ENCODE measurements at regions not wholly inside any gene's neighbourhood (a gene's known extent, or its start where the extent isn't known, plus 50 kb on each side); places are given as distances from the start of the nearest gene placed in this dataset.
"Not testable (repeated sequence)": the region's sequence is repeated elsewhere in the genome, so short reads cannot be mapped to it uniquely, and the experiment has no call there.

DNA sequence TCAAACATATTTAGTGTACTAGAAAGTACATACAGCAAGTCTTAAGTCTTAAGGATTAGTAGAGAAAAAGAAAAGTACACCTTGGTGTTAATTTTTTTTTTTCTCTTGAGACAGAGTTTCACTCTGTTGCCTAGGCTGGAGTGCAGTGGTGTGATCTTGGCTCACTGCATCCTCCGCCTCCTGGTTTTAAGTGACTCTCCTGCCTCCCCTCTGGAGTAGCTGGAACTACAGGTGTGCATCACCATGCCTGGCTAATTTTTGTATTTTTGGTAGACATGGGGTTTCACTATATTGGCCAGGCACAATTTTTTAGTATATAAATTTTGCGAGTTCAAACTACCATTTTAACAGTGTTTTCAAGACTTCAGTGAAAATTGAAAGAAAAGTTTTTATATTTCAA is 1941.1 kb upstream of the CDH6 start:
- DNase-seq (ENCODE audit: low spot score), result no peak

DNA sequence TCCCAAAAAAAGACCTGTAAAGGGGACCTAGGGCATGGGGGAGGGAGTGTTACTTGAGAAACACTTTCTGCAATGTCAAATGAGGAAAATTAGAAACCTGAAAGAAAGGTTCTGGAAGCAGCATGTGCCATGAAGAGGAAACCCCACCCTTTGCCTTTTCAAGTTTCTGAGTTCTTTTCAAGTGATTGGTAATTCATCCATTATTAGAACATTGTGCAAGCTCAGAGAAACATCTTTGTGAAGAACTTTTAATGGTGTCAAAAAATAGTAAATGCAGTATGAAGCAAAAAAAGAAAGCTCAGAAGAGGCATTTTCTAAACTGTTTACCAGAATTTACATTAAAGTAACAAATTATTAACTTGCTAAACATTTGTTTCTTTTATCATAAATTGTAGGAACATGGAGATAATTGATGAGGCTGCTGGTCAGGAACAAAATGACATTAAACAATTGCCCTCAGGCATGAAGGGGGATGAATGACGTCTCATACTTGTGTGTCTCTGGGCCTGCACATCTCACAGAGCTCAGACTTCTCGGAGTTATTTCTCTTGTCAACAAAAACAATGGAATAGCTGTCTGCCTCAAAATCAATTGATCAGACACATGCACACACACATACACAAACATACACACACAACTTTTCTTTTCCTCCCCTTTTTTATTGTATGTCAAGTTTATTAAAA is 1946.0 kb upstream of the CDH6 start:
- no peak for DNase-seq (ENCODE audit: low spot score)

DNA sequence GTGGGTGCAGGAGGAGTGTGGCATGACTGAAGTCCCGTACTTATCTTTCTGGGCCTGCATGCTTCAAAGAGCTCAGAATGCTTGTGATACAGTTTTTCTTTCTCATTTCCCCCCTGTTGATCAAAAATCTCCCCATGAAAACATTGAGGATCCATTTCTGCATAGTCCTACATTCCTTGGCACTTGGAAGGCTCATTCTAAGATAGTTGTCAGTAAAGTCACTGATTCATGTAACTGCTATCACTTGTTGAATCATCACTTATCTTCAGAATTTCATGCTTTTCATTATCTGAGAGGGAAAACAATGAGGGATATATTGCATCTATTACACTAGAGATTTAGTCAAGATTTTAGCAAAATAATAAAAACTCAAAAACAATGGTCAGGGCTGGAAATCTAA is 1953.1 kb upstream of the CDH6 start:
- DNase-seq (ENCODE audit: low spot score), result no peak

DNA sequence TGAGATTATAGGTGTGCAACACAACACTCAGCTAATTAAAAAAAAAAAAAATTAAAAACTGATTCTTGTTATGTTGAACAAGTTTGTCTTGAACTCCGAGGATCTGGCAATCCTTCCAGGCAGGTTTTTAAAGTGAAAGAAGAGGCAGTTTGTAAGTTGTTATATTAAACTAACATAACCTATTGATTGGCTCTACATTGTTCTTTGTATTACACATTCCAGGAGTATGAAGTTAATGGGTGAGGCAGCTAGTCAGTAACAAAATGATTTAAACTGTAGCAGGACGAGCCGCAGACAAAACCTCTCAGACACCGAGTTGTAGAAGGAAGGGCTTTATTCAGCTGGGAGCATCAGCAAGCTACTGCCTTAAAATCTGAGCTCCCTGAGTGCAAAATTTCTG is 1953.9 kb upstream of the CDH6 start:
- DNase-seq (ENCODE audit: low spot score), result no peak

DNA sequence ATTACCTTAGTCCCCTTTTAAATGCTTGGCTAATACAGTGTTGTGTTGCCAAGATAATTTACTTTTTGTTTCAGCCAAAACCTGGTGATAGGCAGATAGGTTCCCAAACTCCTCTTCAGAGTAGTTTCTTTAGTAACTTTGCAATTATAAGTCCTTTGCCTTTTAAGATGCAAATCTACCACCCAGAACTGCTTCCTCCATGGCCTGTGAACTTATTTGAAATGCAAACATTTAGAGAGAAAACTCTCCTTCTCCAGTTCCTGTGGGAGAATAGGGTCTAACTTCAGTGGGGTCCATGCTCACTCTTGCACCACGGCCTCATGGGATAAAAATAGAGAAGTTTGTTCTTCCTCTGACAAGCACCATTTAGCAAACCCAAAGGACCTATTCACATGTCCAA is 1955.4 kb upstream of the CDH6 start:
- no peak for DNase-seq (ENCODE audit: low spot score)

DNA sequence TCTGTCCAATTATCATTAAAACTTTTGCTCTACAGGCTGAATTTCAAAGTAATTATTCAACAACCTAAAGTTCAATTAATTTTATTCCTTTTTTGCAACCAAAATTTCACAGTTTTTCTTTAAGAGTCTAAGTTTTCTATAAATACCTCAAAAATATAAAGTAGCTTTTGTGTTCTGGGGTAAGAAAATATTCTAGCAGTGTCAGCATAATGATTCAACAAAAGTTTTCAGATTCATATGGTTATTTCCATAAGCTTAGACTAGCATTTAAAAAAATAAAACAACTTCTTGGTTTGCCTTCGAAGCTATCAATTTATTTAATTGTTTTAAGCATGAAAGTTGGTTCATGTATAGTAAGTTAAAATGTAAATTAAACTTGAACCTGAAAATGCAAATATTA is 1962.3 kb upstream of the CDH6 start:
- no peak for DNase-seq (ENCODE audit: low spot score)

DNA sequence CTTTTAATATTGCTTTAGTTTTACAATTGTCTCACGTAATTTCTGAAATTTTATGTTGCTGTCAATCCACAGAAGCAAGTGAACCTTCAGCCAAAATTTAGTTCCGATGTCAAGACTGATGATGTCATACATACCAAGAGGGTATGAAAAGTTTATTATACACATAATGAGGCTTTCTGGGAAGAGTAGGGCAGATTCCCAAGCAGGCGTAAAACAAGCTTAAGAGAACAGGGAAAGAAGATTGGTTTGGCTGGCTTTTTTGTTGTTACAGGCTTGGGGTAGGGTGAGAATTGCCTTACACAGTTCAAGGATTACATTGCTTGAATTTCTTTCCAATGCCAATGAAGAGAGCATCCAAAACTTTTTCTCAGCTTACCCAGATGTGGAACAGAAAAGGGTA is 1962.9 kb upstream of the CDH6 start:
- DNase-seq (ENCODE audit: low spot score), result no peak

DNA sequence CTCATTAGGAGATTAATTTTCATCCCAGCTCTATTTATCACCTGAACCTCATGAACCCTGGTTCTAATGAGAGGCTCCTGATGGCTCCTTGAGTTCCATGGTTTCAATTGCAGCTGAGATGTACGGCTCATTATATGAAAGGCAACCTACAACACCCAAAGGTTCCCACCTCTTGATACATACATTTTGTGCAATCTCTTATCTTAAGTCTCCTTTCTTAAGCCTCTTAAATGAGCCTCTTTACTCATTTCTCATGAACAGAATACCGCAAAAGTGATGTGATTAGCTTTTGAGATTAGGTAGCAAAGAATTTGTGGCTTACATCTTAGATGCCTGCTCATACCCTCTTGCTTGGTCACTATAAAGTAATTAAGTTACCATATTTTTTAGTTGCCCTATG is 1964.0 kb upstream of the CDH6 start:
- no peak for DNase-seq (ENCODE audit: low spot score)

DNA sequence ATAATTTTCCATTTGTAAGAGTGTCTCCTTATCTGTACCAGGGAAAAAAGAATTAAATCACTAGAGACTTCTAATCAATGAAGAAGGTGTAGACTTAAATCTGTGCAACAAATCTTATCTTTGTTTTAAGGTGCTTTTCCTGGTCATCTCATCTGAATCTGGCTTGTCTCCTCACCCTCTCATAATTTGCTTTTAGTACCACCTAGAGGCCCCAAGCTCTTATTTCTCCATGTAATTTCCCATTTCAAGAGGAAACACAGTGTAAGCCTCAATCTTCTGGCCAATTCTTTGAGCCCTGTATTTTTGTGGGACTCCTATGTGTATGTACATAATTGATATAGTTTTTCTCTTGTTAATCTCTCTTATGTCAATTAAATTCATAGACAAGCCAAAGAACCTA is 1975.3 kb upstream of the CDH6 start:
- no peak for DNase-seq (ENCODE audit: low spot score)

DNA sequence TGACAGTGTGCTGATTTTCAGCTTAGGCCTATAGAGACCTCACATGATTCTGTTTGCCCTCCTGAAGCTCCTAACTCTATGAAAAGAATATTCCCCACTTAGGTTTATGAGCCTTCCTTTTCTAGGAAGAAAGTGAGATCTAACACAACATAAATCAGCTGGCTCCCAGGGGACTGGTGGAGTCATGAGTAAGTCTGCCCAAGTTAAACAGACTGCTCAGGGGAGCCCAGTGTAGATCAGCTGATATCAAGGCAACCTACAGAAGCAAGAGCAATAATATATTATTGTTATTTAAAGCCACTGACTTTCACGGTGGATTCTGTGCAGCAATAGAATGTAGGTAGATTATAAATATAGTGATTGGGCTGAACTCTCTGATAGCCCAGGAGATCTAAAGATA is 1978.6 kb upstream of the CDH6 start:
- DNase-seq (ENCODE audit: low spot score), result no peak

DNA sequence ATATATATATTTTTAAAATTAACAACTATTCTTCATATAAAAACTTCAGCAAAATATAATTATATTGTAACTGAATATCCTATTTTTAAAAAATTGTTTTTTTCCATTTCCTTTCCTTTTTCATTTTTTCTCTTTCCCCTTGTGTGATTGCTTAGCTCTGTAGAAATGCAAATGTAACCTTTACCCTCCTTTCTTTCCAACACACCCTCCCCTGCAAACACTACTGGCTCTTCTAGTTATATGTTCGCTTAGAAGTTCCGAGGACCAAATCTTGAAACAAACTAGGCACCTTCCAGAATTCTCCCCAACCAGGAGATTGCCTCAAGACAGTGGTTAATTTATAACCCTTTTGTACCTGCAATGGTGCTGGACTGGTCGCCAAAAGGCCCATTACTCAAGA is 1980.0 kb upstream of the CDH6 start:
- DNase-seq (ENCODE audit: low spot score), result no peak

DNA sequence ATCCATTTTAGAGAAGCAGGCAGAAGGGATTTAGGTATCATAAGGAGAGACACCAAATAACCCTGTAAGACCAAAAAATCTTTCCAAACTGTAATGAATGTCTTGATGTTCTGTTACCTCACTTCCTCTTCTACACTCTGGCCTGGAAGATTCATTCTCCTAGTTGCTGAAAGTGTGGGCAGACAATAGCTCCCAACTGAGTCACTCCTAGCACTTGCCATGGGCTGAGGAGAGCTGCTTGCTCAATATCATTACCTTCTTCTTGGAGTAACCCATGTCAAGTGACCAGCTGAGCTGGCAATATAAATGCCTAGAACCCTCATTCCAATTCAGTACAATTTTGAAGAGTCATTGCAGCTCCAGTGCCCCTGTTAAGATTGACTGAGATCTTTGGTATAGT is 1985.5 kb upstream of the CDH6 start:
- DNase-seq (ENCODE audit: low spot score), result no peak

DNA sequence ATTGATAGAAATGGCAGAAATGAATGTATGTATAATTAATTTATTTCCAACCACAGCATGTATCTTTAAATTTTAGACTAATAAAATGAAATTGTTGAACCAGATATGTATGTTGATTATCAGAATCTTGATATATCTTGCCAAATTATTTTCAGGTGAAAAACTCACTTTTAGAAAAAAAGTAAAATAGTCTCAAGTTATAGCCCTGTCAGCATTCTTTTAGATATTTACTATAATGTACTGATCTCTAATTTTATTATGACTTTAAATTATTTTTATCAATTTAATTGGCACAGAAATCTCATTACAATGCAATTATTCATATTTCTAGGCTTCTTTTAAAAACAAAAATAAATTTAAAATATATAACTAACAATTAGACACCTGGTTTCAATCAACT is 1990.4 kb upstream of the CDH6 start:
- DNase-seq (ENCODE audit: low spot score), result no peak

DNA sequence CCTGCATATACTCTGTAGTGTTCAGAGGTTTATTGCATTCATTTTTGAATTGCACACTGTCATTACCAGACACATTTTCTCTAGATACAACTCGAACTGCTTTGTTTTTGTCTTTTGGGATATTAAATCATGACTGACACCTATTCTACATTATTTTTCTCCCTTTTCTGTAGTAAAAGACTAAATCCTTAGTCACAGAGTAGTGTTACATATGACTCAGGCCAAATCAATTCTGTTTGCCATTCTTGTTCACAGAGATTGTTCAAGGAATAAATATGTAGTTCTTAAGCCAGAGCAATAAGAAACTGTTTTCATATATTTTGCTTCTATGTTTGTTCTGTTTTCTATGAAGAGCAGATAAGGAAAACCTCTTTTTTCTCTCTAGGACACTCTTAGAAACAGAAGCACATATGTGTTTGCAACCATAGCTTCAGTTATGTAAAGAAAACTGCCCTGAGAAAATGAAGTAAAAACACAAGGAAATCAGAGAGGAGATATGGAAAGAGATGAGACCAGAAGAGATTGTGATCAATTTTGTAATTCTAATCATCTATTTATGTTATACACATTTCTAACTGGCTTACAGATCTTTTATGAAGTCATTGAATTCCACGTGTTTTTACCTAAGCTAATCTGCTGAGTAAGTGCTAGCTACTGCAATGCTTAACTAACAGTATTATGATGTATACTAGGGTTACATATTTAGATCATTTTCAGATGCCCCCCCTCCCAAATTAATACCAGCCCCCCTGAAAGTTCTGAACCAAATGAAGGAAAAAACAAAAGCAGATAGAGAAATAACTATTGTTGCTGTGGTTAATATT is 1995.6 kb upstream of the CDH6 start:
- no peak for DNase-seq (ENCODE audit: low spot score)

DNA sequence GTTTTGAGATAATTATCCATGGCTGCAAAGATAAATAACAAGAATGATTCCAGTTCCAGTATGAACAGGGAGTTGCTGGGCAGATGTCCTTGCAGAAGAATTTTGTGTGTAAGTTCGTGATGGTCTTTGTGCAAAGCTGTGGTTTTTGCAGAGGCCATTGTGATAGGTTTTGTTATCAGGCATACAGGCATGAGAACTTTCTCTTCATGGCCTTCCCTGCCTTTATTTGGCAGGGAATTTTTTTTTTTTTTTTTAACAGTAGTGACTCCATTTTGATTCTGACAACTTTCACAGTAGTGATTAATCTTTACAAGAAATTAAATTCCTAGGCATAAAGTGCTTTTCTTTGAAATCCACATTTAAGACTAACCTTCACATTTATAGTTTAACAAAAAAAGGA is 1999.5 kb upstream of the CDH6 start:
- no peak for DNase-seq (ENCODE audit: low spot score)

DNA sequence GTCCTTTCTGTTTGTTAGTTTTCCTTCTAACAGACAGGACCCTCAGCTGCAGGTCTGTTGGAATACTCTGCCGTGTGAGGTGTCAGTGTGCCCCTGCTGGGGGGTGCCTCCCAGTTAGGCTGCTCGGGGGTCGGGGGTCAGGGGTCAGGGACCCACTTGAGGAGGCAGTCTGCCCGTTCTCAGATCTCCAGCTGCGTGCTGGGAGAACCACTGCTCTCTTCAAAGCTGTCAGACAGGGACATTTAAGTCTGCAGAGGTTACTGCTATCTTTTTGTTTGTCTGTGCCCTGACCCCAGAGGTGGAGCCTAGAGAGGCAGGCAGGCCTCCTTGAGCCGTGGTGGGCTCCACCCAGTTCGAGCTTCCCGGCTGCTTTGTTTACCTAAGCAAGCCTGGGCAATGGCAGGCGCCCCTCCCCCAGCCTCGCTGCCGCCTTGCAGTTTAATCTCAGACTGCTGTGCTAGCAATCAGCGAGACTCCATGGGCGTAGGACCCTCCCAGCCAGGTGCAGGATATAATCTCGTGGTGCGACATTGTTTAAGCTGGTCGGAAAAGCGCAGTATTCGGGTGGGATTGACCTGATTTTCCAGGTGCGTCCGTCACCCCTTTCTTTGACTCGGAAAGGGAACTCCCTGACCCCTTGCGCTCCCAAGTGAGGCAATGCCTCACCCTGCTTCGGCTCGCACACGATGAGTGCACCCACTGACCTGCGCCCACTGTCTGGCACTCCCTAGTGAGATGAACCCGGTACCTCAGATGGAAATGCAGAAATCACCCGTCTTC is 2002.0 kb upstream of the CDH6 start:
- not testable (repeated sequence) for DNase-seq (ENCODE audit: low spot score)

DNA sequence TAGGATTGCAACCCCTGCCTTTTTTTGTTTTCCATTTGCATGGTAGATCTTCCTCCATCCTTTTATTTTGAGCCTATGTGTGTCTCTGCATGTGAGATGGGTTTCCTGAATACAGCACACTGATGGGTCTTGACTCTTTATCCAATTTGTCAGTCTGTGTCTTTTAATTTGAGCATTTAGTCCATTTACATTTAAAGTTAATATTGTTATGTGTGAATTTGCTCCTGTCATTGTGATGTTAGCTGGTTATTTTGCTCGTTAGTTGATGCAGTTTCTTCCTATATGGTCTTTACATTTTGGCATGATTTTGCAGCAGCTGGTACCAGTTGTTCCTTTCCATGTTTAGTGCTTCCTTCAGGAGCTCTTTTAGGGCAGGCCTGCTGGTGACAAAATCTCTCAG is 2003.1 kb upstream of the CDH6 start:
- not testable (repeated sequence) for DNase-seq (ENCODE audit: low spot score)

DNA sequence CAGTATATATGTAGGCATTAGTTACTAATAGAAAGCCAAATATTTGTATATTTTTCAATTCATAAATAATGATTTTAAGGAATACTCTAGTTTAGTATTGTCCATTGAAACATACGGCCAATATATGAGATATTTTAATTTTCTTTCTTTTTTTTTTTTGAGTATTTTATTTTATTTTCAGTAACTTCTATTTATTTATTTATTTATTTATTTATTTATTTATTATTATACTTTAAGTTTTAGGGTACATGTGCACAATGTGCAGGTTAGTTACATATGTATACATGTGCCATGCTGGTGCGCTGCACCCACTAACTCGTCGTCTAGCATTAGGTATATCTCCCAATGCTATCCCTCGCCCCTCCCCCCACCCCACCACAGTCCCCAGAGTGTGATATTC is 2007.1 kb upstream of the CDH6 start:
- DNase-seq (ENCODE audit: low spot score), result not testable (repeated sequence)

DNA sequence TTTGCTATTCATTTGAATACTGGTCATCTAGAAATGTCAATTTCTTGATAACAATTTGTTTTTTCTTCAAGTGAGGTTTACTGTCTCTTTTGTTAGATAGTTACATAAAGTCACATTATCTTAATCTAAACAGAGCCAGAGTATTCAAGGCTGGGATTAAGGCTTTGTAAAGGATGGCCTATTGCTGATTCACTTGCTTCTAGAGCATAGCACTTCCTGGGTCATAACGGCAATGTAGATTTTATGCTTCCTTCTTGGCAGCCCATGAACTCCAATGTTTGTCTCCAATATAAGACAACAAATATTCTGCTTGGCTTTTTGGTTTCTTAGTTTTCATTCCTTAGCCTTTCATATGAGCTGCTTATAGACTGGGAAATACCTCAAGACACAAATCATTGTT is 2007.9 kb upstream of the CDH6 start:
- DNase-seq (ENCODE audit: low spot score), result no peak

DNA sequence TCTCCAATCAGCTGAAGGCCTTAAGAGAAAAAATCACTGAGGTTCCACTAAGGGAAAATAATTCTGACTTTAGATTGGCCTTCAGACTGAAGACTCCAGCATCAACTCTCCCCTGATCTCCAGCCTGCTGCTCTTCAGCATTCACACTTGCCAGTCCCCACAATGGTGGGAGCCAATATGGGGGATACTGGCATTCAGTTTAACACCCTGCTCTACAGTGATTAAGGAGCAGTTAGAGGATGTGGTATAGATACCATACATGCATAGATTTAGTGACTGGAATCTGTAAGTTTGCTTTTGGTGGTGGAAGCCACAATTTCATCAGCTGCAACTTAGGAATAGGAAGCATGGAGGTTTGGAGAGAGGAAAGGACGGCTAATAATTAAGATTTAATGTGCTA is 2017.7 kb upstream of the CDH6 start:
- DNase-seq (ENCODE audit: low spot score), result no peak

DNA sequence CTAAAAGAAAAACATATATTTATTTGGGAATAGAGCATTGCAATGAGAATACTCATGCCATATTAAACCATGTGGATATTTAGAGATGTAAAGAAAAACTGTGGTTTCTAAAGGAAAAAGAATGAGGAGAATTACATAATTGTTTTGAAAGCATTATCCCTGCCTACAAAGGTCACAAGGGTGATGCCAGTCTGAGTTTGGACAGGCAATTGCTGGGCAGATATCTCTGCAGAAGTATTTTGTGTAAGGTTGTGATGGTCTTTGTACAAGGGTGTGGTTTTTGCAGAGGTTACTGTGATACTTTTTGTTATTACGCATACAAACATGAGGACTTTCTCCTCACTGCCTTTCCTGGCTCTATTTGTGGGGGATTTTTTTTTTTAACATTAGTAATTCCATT is 2022.9 kb upstream of the CDH6 start:
- no peak for DNase-seq (ENCODE audit: low spot score)

DNA sequence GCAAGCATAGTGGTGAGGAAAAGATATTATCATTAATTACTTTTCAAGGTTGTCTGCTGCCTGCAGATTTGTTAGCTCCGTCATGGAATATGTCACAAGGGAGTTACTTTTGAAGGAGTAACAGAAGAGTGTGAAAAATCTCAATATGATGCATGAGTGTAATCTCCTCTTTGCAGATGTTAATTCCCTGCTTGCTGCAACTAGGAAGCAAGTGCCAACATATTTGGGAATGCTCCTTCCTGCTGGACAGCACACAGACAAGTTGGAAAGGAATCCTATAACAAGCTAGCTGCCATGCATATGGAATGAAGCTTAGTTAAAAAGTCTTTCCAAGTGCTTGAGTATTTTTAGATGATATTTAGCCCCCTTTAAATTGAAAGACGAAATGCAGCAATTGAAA is 2023.6 kb upstream of the CDH6 start:
- DNase-seq (ENCODE audit: low spot score), result no peak

DNA sequence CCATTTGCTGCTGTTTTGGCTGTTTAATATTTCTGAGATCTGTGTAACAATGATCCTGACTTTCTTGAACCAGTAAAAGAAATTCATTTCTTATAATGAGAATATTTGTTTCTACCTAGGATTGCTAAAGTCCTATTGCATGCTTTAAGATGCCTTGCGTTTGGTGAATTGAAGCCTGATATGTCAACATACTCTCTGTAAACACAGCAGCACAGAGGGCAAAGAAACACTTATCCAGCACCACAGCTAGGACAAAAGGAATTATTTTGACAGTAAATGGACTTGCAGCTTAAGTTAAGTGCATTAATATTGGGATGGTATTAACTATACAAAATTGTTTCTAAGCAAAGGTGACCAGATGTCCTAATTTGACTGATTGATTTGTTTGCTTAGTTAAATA is 2031.2 kb upstream of the CDH6 start:
- DNase-seq (ENCODE audit: low spot score), result no peak

Measured in cerebellar cortex (tissue), 1 donor.